ENCODE measurements at regions not wholly inside any gene's neighbourhood (a gene's known extent, or its start where the extent isn't known, plus 50 kb on each side); places are given as distances from the start of the nearest gene placed in this dataset.

DNA sequence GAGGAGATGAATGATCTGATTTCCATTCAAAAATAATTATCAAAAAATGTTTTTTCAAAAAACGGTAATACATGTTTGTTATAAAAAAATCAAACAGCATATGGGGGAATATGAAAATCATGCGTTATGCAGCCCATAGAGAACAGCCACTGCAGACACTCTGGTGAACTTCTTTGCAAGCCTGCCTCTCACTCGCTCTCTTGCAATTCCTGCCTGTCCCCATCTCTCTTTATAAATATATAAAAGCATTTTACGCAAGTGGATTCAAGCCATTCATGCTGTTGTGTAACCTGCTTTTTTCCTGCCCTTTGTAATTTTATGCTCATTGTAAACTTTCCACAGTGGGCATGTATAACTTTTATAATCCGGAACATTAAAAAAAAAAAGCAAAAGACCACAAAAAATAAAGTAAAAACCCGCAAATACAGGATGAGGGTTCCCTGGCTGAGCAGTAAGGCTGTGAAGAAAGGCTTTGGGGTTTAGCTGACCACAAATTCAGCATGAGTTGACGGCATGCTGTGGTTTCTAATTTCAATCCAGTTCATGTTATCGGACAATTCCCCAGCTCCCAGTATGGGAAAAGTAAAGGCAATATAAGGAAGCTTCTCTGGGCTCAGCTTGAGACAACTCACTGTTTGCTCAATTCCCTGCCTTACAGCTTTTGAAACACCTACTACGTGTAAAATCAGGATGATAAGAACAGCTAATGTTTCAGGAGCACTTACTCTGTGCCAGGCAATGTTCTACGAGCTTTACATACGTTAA, 52.8 kb upstream of the ZBTB40 start:
- Histone ChIP-seq H3K79me2 (ENCODE audit: insufficient read depth, low read length) (no peaks in the 10 kb centered on the region), H3F3A (ENCODE audit: insufficient read depth, low read length) (no peaks in the 10 kb centered on the region), H4K20me1 (ENCODE audit: insufficient read depth, low read length) (no peaks in the 10 kb centered on the region), H3K9me2 (ENCODE audit: low read depth, low read length) (no peaks in the 10 kb centered on the region), H3K27me3 (ENCODE audit: insufficient read depth, low read length) (no peaks in the 10 kb centered on the region), H3K4me1 (ENCODE audit: insufficient read depth, low read length, severe bottlenecking) (no peaks in the 10 kb centered on the region), H3K27ac (ENCODE audit: low read depth, low read length, poor library complexity, severe bottlenecking) (no peak overlapping the region), H3K4me2 (ENCODE audit: low read length) (no peak overlapping the region), H3K36me3 (ENCODE audit: insufficient read depth, low read length) (no peaks in the 10 kb centered on the region), H3K4me3 (ENCODE audit: low read depth, low read length, poor library complexity, severe bottlenecking) (no peak overlapping the region), H3K9me3 (ENCODE audit: low read length) (no peaks in the 10 kb centered on the region), H3K9ac (ENCODE audit: low read length) (no peak overlapping the region), H2AFZ (ENCODE audit: low read length) (no peak overlapping the region)
- TF ChIP-seq EZH2 (IDR thresholded peaks at IDR 0.05; ENCODE audit: borderline replicate concordance, low read length), result no peak
- TF ChIP-seq, protein P1, sequence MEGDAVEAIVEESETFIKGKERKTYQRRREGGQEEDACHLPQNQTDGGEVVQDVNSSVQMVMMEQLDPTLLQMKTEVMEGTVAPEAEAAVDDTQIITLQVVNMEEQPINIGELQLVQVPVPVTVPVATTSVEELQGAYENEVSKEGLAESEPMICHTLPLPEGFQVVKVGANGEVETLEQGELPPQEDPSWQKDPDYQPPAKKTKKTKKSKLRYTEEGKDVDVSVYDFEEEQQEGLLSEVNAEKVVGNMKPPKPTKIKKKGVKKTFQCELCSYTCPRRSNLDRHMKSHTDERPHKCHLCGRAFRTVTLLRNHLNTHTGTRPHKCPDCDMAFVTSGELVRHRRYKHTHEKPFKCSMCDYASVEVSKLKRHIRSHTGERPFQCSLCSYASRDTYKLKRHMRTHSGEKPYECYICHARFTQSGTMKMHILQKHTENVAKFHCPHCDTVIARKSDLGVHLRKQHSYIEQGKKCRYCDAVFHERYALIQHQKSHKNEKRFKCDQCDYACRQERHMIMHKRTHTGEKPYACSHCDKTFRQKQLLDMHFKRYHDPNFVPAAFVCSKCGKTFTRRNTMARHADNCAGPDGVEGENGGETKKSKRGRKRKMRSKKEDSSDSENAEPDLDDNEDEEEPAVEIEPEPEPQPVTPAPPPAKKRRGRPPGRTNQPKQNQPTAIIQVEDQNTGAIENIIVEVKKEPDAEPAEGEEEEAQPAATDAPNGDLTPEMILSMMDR (IDR thresholded peaks at IDR 0.05; ENCODE audit: low read length), result no peak

DNA sequence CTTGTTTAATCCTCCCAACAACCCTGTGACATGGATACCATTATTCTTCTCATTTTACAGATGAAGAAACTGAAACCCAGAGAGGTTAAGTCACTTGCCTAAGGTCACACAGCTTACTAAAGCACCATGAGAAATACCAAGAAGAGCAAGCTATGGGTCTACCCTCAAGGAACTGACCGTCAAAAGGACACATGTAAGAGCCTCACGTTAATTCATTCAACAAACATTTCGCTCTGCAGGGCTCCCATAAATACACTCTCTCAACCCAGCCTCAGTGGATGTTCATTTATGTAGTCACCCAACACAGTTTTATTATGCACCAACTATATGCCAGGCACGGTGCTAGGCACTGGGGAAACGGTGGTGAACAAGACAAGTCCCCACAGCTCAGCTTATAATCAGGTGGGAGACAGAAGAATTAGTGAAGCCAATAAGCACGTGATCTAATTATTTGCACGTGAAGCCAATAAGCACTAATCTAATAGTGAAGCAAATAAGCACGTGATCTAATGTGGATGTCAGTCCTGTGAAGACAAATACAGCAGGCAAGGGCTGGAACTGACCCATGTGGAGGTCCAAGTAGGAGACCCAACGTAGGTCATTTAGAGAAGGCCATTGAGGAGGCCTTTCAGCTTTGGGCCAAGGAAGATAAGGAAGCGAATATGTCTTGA, 52.1 kb upstream of the ZBTB40 start:
- H3K9me2 ChIP-seq (ENCODE audit: low read depth, low read length), result no peaks in the 10 kb centered on the region
- H3K4me3 ChIP-seq (ENCODE audit: low read depth, low read length, poor library complexity, severe bottlenecking), result no peak overlapping the region
- H2AFZ ChIP-seq (ENCODE audit: low read length), result no peak overlapping the region
- no peak overlapping the region for H3K27ac ChIP-seq (ENCODE audit: low read depth, low read length, poor library complexity, severe bottlenecking)
- no peaks in the 10 kb centered on the region for H3K9me3 ChIP-seq (ENCODE audit: low read length)
- H3K4me2 ChIP-seq (ENCODE audit: low read length), result no peak overlapping the region
- no peak overlapping the region for H3K9ac ChIP-seq (ENCODE audit: low read length)
- no peaks in the 10 kb centered on the region for H3K27me3 ChIP-seq (ENCODE audit: insufficient read depth, low read length)
- no peaks in the 10 kb centered on the region for H3K36me3 ChIP-seq (ENCODE audit: insufficient read depth, low read length)
- no peaks in the 10 kb centered on the region for H3K79me2 ChIP-seq (ENCODE audit: insufficient read depth, low read length)
- H3K4me1 ChIP-seq (ENCODE audit: insufficient read depth, low read length, severe bottlenecking), result no peaks in the 10 kb centered on the region
- TF ChIP-seq, protein P1 (IDR thresholded peaks at IDR 0.05; ENCODE audit: low read length), result no peak
- no peak for TF ChIP-seq EZH2 (IDR thresholded peaks at IDR 0.05; ENCODE audit: borderline replicate concordance, low read length)
- H3F3A ChIP-seq (ENCODE audit: insufficient read depth, low read length), result no peaks in the 10 kb centered on the region
- no peaks in the 10 kb centered on the region for H4K20me1 ChIP-seq (ENCODE audit: insufficient read depth, low read length)

Data from OCI-LY1 (cell line).